Natural killer cell (primary cell): ENCODE measurements at regions not wholly inside any gene's neighbourhood (a gene's known extent, or its start where the extent isn't known, plus 50 kb on each side); places are given as distances from the start of the nearest gene placed in this dataset.

ENCODE experiments used
- ATAC-seq, 3 donors: fragments of 150-1000 bp in 2 of 3; fragments of 200-7000 bp in 1 of 3; cut with Tn5 transposase; 1 replicate in 1 of 3; 2 replicates in 2 of 3; pipeline ENCODE4 v1.10.0; 2021; ENCODE audit warnings: mild to moderate bottlenecking in 2 of 3, moderate library complexity in 2 of 3
- DNase-seq, 2 donors: peaks; one replicate each; pipeline versions ENCODE4 v3.0.0 to v3.0.0-alpha.2; 2013 to 2021; ENCODE audit warnings: mixed read lengths in 1 of 2
- H3K27ac ChIP-seq: one replicate; pipeline ENCODE4 v1.5.1; 2013; ENCODE audit warnings: mild to moderate bottlenecking, low read length
- H3K27me3 ChIP-seq: one replicate; pipeline ENCODE4 v1.6.1; 2013; ENCODE audit warnings: low read length; ENCODE audit not compliant: control insufficient read depth, insufficient read depth
- H3K36me3 ChIP-seq: one replicate; pipeline ENCODE4 v1.6.1; 2013; ENCODE audit warnings: low read length; ENCODE audit not compliant: control insufficient read depth, insufficient read depth
- H3K4me1 ChIP-seq: one replicate; pipeline ENCODE4 v1.6.1; 2013; ENCODE audit warnings: low read length; ENCODE audit not compliant: control insufficient read depth, insufficient read depth
- H3K4me3 ChIP-seq: one replicate; pipeline ENCODE4 v1.5.1; 2013; ENCODE audit warnings: low read length
- H3K9me3 ChIP-seq: one replicate; pipeline ENCODE4 v1.6.1; 2013; ENCODE audit warnings: low read length; ENCODE audit not compliant: control insufficient read depth, insufficient read depth
- H3K27ac Mint-ChIP-seq, 2 donors: one replicate each; pipeline ENCODE4 v1.8.0; 2022; ENCODE audit warnings: mild to moderate bottlenecking in 2 of 2, mixed read lengths in 2 of 2, moderate library complexity in 1 of 2
- H3K27me3 Mint-ChIP-seq, 2 donors: one replicate each; pipeline ENCODE4 v1.8.0; 2022; ENCODE audit warnings: low read depth in 2 of 2, mixed read lengths in 2 of 2
- H3K36me3 Mint-ChIP-seq: one replicate; pipeline ENCODE4 v1.8.0; 2022; ENCODE audit warnings: mixed read lengths
- H3K4me1 Mint-ChIP-seq, 2 donors: one replicate each; pipeline ENCODE4 v1.8.0; 2022; ENCODE audit warnings: mixed read lengths in 2 of 2
- H3K4me3 Mint-ChIP-seq: one replicate; pipeline ENCODE4 v1.8.0; 2022; ENCODE audit warnings: mild to moderate bottlenecking, moderate library complexity, mixed read lengths
- H3K9me3 Mint-ChIP-seq, 2 donors: one replicate each; pipeline ENCODE4 v1.8.0; 2022; ENCODE audit warnings: mixed read lengths in 2 of 2
- CTCF ChIP-seq: fragments of 200-600 bp; IDR thresholded peaks from one replicate; pipeline ENCODE4 v1.8.0; 2022; ENCODE audit warnings: antibody characterized with exemption
- WGBS: methylation state at CpG from one replicate; pipeline ENCODE4 v1.1.7; 2013; ENCODE audit warnings: missing lambda C conversion rate; ENCODE audit not compliant: insufficient coverage; 5-methylcytosine and 5-hydroxymethylcytosine counted together
- intact Hi-C: fragments of 100-400 bp; cut with micrococcal nuclease; formaldehyde crosslinking; loops from one replicate; pipeline ENCODE4 v1.14.2; 2022

DNA sequence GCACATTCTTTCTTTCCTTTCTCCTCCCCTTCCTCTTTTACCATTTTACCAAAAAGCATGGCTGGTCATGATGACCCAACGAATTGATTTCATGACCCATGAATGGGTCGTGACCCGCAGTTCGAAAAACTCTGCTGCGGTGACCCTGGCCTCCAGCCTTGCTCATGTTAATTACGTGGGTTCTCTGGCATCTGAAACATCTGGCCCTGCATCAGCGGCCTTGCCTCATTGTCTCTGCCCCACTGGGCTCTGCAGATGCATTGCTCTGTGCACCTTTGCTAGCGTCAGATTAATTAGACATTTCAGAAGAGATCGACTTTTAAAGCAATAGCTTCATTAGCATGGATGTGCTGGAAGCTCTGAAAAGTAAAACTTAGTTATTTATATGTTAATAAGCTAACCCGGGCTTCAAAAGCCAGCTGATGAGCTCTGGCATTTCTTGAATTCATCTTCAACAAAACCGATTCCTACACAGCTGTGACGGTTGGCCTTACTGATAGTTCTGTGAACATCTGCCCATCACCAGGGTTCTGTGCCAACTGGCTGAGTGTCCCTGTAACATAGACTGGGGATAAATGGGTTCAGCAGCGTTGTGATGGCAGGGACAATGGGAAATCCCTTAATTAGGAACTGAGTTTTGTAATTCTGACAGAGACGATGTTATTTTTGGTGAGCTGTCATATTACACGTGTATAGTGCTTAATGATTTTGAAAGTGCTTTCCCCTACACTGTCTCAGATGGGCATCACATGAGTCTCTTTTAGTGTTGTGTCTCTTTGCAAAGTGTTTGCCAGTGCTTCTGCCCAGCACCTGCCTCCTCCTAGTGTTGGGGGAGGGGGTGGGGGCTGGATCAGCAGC lies 225.9 kb upstream of the EEF2KMT start:
- ATAC-seq (no peak), DNase-seq (no peak)
- no peaks in the 10 kb centered on the region for H3K4me1 ChIP-seq
- H3K27me3 ChIP-seq, result no peaks in the 10 kb centered on the region
- H3K9me3 ChIP-seq, result no peaks in the 10 kb centered on the region
- no peak overlapping the region for H3K27ac ChIP-seq
- H3K36me3 Mint-ChIP-seq, result no peaks in the 10 kb centered on the region
- H3K4me3 ChIP-seq, result no peak overlapping the region
- no peaks in the 10 kb centered on the region for H3K9me3 Mint-ChIP-seq
- H3K4me3 Mint-ChIP-seq, result no peak overlapping the region
- no peak overlapping the region for H3K27ac Mint-ChIP-seq
- no peaks in the 10 kb centered on the region for H3K4me1 Mint-ChIP-seq
- intact Hi-C loops, result no loop called here
- 63% methylated on average over 15 of the region's 15 CpGs for whole genome bisulfite sequencing
- no peak for TF ChIP-seq CTCF
- H3K27me3 Mint-ChIP-seq, result peaks cover 3 to 8% of the 10 kb centered on the region in 2 donors
- no peaks in the 10 kb centered on the region for H3K36me3 ChIP-seq

DNA sequence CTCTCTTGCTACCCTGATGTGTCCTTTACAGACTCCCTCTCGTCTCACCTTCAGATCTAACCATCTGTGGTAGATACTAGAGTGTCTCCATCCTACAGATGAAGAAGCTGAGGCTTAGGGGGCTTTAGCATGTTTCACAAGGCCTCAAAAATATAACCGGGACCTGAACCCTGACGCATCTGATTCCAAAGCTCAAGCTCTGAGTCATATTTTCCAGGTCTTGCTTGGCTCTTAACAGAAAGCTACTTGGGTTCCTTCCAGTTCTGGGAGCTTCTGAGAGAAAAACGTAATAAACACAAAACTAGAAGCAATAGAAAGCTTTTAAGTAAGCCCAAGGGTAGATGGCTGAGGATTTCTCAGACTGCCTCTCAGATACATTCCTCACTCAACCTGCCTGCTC lies 224.3 kb upstream of the EEF2KMT start:
- H3K36me3 Mint-ChIP-seq, result no peaks in the 10 kb centered on the region
- no peaks in the 10 kb centered on the region for H3K9me3 ChIP-seq
- intact Hi-C loops, result no loop called here
- no peak overlapping the region for H3K27ac ChIP-seq
- ATAC-seq (no peak), DNase-seq (no peak)
- H3K4me3 ChIP-seq, result no peak overlapping the region
- no peaks in the 10 kb centered on the region for H3K36me3 ChIP-seq
- peaks cover 0 to 3% of the 10 kb centered on the region in 2 donors for H3K27me3 Mint-ChIP-seq
- no peaks in the 10 kb centered on the region for H3K27me3 ChIP-seq
- H3K4me1 ChIP-seq, result no peaks in the 10 kb centered on the region
- no peak overlapping the region for H3K27ac Mint-ChIP-seq
- TF ChIP-seq CTCF, result no peak
- 84% methylated on average over 4 of the region's 4 CpGs for WGBS
- no peak overlapping the region for H3K4me3 Mint-ChIP-seq
- H3K9me3 Mint-ChIP-seq, result no peaks in the 10 kb centered on the region
- H3K4me1 Mint-ChIP-seq, result no peaks in the 10 kb centered on the region

- no peak overlapping the region for H3K27ac Mint-ChIP-seq
- no peak for TF ChIP-seq CTCF
Observed at GRCh38 chr16:5319799-5320198, 222.2 kb upstream of the EEF2KMT start.

GRCh38 chr16:5315914-5316313 lies 218.3 kb upstream of the EEF2KMT start:
- Histone ChIP-seq H3K9me3 (no peaks in the 10 kb centered on the region), H3K4me3 (no peak overlapping the region), H3K27ac (no peak overlapping the region), H3K27me3 (no peaks in the 10 kb centered on the region), H3K4me1 (no peaks in the 10 kb centered on the region), H3K36me3 (no peaks in the 10 kb centered on the region)
- Mint-ChIP-seq H3K4me1 (no peaks in the 10 kb centered on the region), H3K27me3 (peaks cover 7 to 8% of the 10 kb centered on the region in 2 donors), H3K27ac (no peak overlapping the region), H3K4me3 (no peak overlapping the region), H3K36me3 (no peaks in the 10 kb centered on the region), H3K9me3 (no peaks in the 10 kb centered on the region)
- intact Hi-C loops, result no loop called here
- ATAC-seq (no peak), DNase-seq (no peak)
- 73% methylated on average over 5 of the region's 5 CpGs for WGBS
- no peak for TF ChIP-seq CTCF

More at GRCh38 chr16:5319799-5320198, 222.2 kb upstream of the EEF2KMT start:
- Histone ChIP-seq H3K4me3 (no peak overlapping the region), H3K27ac (no peak overlapping the region), H3K36me3 (no peaks in the 10 kb centered on the region), H3K27me3 (no peaks in the 10 kb centered on the region), H3K4me1 (no peaks in the 10 kb centered on the region), H3K9me3 (no peaks in the 10 kb centered on the region)
- DNase-seq, result no peak
- intact Hi-C loops, result no loop called here
- Mint-ChIP-seq H3K4me3 (no peak overlapping the region), H3K9me3 (no peaks in the 10 kb centered on the region), H3K27me3 (peaks cover 0 to 3% of the 10 kb centered on the region in 2 donors), H3K4me1 (no peaks in the 10 kb centered on the region), H3K36me3 (no peaks in the 10 kb centered on the region)
- ATAC-seq, result no peak
- WGBS, result 86% methylated on average over 2 of the region's 2 CpGs
